HCT116 (cell line): ENCODE measurements at regions not wholly inside any gene's neighbourhood (a gene's known extent, or its start where the extent isn't known, plus 50 kb on each side); places are given as distances from the start of the nearest gene placed in this dataset.

Experiments
- ATAC-seq: fragments of 200-7000 bp; cut with Tn5 transposase; 2 replicates; pipeline ENCODE4 v1.9.1; 2020; ENCODE audit warnings: mild to moderate bottlenecking, moderate library complexity
- BruUV-seq: library from RNA; stranded (reverse); fragments of 400-500 nt; replicated peaks from 2 replicates; lab custom pipeline; 2021; lab: Mats Ljungman, UMichigan
- CTCF ChIA-PET: fragments of 300-600 bp; sonication (Branson Sonifier 250); formaldehyde crosslinking; loops from one replicate; lab custom pipeline; 2021; ENCODE audit warnings: antibody characterized with exemption; lab: Charles Lee
- POLR2A ChIA-PET: fragments of 300-600, 350-600 bp; sonication (Branson Sonifier 250); formaldehyde crosslinking; loops from one replicate; lab custom pipeline; 2021; ENCODE audit warnings: antibody characterized with exemption; lab: Charles Lee
- RAD21 ChIA-PET, 2 experiments: fragments of 300-600 bp; sonication (Branson Sonifier 250); formaldehyde crosslinking; loops; one replicate each; lab custom pipeline; 2023; ENCODE audit warnings: low total read pairs in 2 of 2; ENCODE audit not compliant: uncharacterized antibody in 2 of 2, unreplicated experiment in 2 of 2, low non-redundant PET in 1 of 2; lab: Charles Lee
- DNase-seq: peaks from one replicate; pipeline ENCODE4 v3.0.0-alpha.2; 2010; ENCODE audit warnings: low read depth, low spot score
- H2AFZ ChIP-seq: fragments of 200-600 bp; shearing (Covaris generic), sonication (generic); 2 replicates; pipeline ENCODE4 v1.6.1; 2017; ENCODE audit warnings: low read depth, mixed run types, mixed read lengths, antibody characterized with exemption, low read length; ENCODE audit not compliant: poor library complexity, severe bottlenecking
- H3K27ac ChIP-seq: 2 replicates; pipeline ENCODE4 v1.5.1; 2012; ENCODE audit warnings: low read depth, low read length
- H3K27me3 ChIP-seq: fragments of 200-600 bp; sonication (generic); 2 replicates; pipeline ENCODE4 v1.6.1; 2016; ENCODE audit warnings: mixed run types, low read length, mixed read lengths; ENCODE audit not compliant: insufficient read depth
- H3K36me3 ChIP-seq, 2 experiments: fragments of 200-500 bp in 1 of 2; fragments of 200-600 bp in 1 of 2; sonication (Bioruptor generic) in 1 of 2; sonication (generic) in 1 of 2; 2 replicates each; pipeline versions ENCODE4 v1.5.1 to v1.6.1; 2014 to 2016; ENCODE audit warnings: low read length in 2 of 2, inconsistent platforms in 1 of 2, mixed read lengths in 1 of 2, mixed run types in 1 of 2; ENCODE audit not compliant: insufficient read depth in 2 of 2, control insufficient read depth in 1 of 2
- H3K4me1 ChIP-seq, 2 experiments: fragments of 200-600 bp in 1 of 2; sonication (generic) in 1 of 2; 2 replicates each; pipeline versions ENCODE4 v1.5.1 to v1.6.1; 2012 to 2017; ENCODE audit warnings: low read length in 2 of 2, inconsistent platforms in 1 of 2, mild to moderate bottlenecking in 1 of 2, mixed read lengths in 1 of 2, mixed run types in 1 of 2, moderate library complexity in 1 of 2; ENCODE audit not compliant: insufficient read depth in 2 of 2, control insufficient read depth in 1 of 2
- H3K4me2 ChIP-seq: fragments of 200-600 bp; sonication (generic); 2 replicates; pipeline ENCODE4 v1.6.1; 2017; ENCODE audit warnings: mixed run types, low read length, mixed read lengths
- H3K4me3 ChIP-seq, 2 experiments: fragments of 200-600 bp in 1 of 2; sonication (generic) in 1 of 2; replicated peaks in 1 of 2; 2 replicates each; pipeline ENCODE4 v1.5.1; 2011 to 2016; ENCODE audit warnings: low read length in 2 of 2, control low read depth in 1 of 2, low read depth in 1 of 2, mild to moderate bottlenecking in 1 of 2, mixed read lengths in 1 of 2, mixed run types in 1 of 2
- H3K79me2 ChIP-seq: fragments of 200-600 bp; sonication (generic); 2 replicates; pipeline ENCODE4 v1.6.1; 2017; ENCODE audit warnings: mild to moderate bottlenecking, mixed run types, low read length, moderate library complexity, mixed read lengths; ENCODE audit not compliant: insufficient read depth
- H3K9ac ChIP-seq: fragments of 200-600 bp; sonication (generic); 2 replicates; pipeline ENCODE4 v1.6.1; 2016; ENCODE audit warnings: low read length, mixed read lengths
- H3K9me2 ChIP-seq: fragments of 200-600 bp; sonication (generic), shearing (Covaris generic); 2 replicates; pipeline ENCODE4 v1.6.1; 2017; ENCODE audit warnings: mixed run types, mild to moderate bottlenecking, moderate library complexity; ENCODE audit not compliant: insufficient read depth
- H3K9me3 ChIP-seq, 2 experiments: fragments of 200-500 bp in 1 of 2; fragments of 200-600 bp in 1 of 2; sonication (Bioruptor generic) in 1 of 2; sonication (generic) in 1 of 2; 2 replicates each; pipeline ENCODE4 v1.6.1; 2014 to 2017; ENCODE audit warnings: low read length in 2 of 2, mixed read lengths in 2 of 2, inconsistent platforms in 1 of 2, low read depth in 1 of 2, mild to moderate bottlenecking in 1 of 2, mixed run types in 1 of 2, moderate library complexity in 1 of 2; ENCODE audit not compliant: control insufficient read depth in 1 of 2, insufficient read depth in 1 of 2
- H4K20me1 ChIP-seq: fragments of 200-600 bp; sonication (generic), shearing (Covaris generic); 2 replicates; pipeline ENCODE4 v1.6.1; 2017; ENCODE audit warnings: mixed run types, mild to moderate bottlenecking, moderate library complexity; ENCODE audit not compliant: insufficient read depth
- CBX3 ChIP-seq: IDR thresholded peaks from 2 replicates; pipeline ENCODE4 v1.6.1; 2012; ENCODE audit warnings: low read depth
- CEBPB ChIP-seq: IDR thresholded peaks from 2 replicates; pipeline ENCODE4 v1.6.1; 2012; ENCODE audit warnings: low read depth
- EZH2 ChIP-seq: fragments of 200-600 bp; sonication (generic); IDR thresholded peaks from 2 replicates; pipeline ENCODE4 v1.6.1; 2017; ENCODE audit warnings: antibody characterized with exemption, mixed run types
- RAD21 ChIP-seq: IDR thresholded peaks from 2 replicates; pipeline ENCODE4 v1.6.1; 2012; ENCODE audit warnings: low read depth, mild to moderate bottlenecking
- TCF7L2 ChIP-seq: IDR thresholded peaks from 2 replicates; pipeline ENCODE4 v1.7.0; 2011; ENCODE audit warnings: borderline replicate concordance, inconsistent platforms; ENCODE audit not compliant: insufficient read depth, insufficient read length; ENCODE audit errors: extremely low read depth
- intact Hi-C: fragments of 100-400 bp; cut with micrococcal nuclease; formaldehyde crosslinking; loops from 2 replicates; pipeline ENCODE4 v1.10.0; 2022
- TF ChIP-seq, protein P1 (sequence below): IDR thresholded peaks from 2 replicates; pipeline ENCODE4 v1.6.1; 2012
- TF ChIP-seq, protein P2 (sequence below): IDR thresholded peaks from 2 replicates; pipeline ENCODE4 v1.6.1; 2012; ENCODE audit warnings: low read depth

DNA sequence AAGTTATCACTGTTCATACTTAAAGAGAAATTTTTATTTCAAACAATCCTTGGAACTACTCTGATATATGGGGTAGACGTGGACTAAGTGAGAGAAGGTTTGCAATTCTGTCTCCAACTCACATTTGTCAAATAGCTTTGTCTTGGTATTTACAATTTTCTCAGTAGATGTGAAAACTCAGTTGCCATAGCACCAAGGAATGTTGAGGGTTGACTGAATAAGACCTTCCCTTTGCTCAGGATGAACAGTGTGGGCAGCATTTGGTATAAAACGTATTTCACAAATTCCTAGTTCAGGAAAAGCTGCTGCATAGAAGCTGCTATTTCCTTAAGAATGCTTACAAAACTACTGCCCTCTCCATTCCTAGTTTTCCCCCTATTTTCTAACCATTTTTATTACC lies 399.5 kb downstream of the NKX6-1 start (continued):
- no peak for TF ChIP-seq EZH2
- TF ChIP-seq TCF7L2, result no peak
- TF ChIP-seq, all 23 proteins: peak for 0

- Histone ChIP-seq H3K79me2 (no peaks in the 10 kb centered on the region), H3K27me3 (no peaks in the 10 kb centered on the region), H3K9me2 (no peaks in the 10 kb centered on the region), H3K4me1 (no peaks in the 10 kb centered on the region), H4K20me1 (no peaks in the 10 kb centered on the region), H3K9ac (no peak overlapping the region), H2AFZ (no peak overlapping the region), H3K27ac (no peak overlapping the region), H3K4me2 (no peak overlapping the region), H3K36me3 (no peaks in the 10 kb centered on the region), H3K4me3 (no peak overlapping the region), H3K9me3 (no peaks in the 10 kb centered on the region)
- ChIA-PET POLR2A (no interaction called here), CTCF (no interaction called here), RAD21 (no interaction called here)
- BruUV-seq, result no TSS peak
- DNase-seq (no peak), ATAC-seq (no peak)
- intact Hi-C loops, result no loop called here
- no peak for TF ChIP-seq RAD21
- no peak for TF ChIP-seq CBX3
- TF ChIP-seq, protein P1, sequence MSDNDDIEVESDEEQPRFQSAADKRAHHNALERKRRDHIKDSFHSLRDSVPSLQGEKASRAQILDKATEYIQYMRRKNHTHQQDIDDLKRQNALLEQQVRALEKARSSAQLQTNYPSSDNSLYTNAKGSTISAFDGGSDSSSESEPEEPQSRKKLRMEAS, result no peak
- TF ChIP-seq, protein P2, sequence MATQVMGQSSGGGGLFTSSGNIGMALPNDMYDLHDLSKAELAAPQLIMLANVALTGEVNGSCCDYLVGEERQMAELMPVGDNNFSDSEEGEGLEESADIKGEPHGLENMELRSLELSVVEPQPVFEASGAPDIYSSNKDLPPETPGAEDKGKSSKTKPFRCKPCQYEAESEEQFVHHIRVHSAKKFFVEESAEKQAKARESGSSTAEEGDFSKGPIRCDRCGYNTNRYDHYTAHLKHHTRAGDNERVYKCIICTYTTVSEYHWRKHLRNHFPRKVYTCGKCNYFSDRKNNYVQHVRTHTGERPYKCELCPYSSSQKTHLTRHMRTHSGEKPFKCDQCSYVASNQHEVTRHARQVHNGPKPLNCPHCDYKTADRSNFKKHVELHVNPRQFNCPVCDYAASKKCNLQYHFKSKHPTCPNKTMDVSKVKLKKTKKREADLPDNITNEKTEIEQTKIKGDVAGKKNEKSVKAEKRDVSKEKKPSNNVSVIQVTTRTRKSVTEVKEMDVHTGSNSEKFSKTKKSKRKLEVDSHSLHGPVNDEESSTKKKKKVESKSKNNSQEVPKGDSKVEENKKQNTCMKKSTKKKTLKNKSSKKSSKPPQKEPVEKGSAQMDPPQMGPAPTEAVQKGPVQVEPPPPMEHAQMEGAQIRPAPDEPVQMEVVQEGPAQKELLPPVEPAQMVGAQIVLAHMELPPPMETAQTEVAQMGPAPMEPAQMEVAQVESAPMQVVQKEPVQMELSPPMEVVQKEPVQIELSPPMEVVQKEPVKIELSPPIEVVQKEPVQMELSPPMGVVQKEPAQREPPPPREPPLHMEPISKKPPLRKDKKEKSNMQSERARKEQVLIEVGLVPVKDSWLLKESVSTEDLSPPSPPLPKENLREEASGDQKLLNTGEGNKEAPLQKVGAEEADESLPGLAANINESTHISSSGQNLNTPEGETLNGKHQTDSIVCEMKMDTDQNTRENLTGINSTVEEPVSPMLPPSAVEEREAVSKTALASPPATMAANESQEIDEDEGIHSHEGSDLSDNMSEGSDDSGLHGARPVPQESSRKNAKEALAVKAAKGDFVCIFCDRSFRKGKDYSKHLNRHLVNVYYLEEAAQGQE, result no peak
- no peak for TF ChIP-seq CEBPB
These were observed 407.8 kb downstream of the NKX6-1 start for GRCh38 chr4:84091266-84091665.
